Activated CD4-positive, CD25-positive, alpha-beta regulatory T cell treated with anti-CD3 and anti-CD28 coated beads, Interleukin-2, amount 50 U/mL, for 24 hours (primary cell): ENCODE measurements at regions not wholly inside any gene's neighbourhood (a gene's known extent, or its start where the extent isn't known, plus 50 kb on each side); places are given as distances from the start of the nearest gene placed in this dataset.

ENCODE experiments used
- ATAC-seq, 2 donors: fragments of 150-1000 bp; cut with Tn5 transposase; one replicate each; pipeline ENCODE4 v1.10.0; 2021; ENCODE audit warnings: mild to moderate bottlenecking in 1 of 2, moderate library complexity in 1 of 2

DNA sequence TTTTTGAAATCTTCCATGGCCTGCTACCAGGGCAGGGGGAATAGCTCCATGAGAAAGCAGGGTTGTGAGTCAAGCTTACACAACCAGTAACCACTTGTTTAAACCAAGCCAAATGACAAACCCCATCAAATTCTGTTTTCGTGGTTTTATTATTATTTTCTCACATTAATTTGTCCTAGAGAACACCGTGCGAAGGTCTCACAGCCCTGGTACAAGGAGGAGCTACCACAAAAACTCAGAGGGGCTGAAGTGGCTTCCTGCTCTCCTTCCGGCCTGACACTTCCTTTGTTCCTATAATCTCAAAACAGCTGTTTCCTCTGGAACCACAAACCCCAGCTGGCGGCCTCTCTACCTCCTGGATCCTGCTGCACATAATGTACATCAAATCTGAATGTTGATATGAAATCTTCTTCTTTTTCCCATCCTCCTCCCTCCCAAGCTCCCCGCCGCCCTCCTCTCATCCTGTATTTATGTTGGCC, 375.9 kb downstream of the MCTP2 start:
- no peak for ATAC-seq

DNA sequence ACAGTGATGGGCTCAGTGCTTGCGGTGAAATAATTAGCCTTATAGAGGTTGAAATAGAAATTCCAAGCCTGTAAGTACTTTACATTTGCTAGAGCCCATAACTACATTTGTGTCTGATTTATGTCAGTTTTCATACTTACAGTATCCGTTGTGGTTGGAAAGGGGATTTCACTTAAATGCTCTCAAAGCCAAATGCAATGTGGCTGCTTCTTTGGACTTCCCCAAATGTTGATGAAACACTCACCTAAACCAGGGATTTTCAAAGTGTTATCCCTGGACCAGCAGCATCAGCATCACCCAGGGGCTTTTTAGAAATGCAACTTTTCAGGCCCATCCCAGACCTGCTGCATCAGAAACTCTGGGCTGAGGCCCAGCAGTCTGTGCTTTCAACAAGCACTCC, 378.7 kb downstream of the MCTP2 start:
- no peak for ATAC-seq

DNA sequence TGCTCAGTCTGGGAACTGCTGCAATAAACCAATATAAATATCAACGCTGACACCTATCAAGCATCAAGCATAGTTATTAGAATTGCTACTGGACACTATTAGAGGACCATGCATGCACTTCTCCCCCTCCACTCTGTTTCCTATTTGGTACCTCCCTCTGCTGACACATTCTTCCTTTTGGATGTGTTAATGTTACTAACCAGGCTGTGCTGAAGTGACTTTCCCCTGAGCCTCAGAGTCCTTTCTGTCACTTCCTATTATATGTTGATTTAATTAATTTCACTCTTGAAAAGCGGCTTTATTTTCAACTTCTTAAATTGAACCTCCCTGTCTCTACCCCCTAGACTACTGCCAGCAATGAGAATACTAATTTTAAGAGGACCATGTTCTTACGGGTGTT, 379.1 kb downstream of the MCTP2 start:
- no peak for ATAC-seq

DNA sequence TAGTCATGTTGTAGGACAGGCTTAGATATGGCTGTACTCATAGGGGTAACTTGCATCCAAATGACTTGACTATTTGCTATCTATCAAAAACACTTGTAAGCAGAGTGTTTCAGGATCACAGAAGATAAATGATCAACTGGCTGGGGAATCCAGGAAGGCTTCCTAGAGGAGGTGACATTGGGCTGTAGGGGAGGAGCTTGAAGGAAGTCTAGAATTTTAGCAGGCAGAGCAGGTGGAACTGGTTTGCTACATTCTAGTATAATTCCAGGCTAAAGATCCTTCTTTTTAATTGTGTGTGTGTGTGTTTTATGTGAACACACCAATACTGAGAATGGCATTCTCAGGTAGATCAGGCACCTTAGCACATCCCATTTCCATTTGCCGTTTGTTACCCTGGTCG, 380.3 kb downstream of the MCTP2 start:
- no peak for ATAC-seq

DNA sequence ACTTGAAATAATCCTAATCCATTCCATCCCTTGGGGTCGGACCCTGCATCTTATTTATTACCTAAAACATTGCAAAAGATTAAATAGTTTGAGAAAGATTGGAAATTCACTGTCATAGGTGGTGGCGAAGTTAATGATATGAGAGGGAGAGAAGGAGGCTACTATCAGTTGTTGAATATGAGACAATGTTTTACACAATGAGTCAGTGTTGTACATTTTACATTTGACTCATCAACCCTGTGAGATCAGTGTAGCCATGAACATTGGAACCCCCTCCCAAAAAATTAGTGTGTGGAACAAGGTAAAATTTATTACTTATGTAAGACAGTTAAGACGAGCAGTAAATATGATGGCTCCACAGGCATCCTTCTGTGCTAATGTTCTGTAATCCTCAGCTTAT, 384.3 kb downstream of the MCTP2 start:
- ATAC-seq: no peak

DNA sequence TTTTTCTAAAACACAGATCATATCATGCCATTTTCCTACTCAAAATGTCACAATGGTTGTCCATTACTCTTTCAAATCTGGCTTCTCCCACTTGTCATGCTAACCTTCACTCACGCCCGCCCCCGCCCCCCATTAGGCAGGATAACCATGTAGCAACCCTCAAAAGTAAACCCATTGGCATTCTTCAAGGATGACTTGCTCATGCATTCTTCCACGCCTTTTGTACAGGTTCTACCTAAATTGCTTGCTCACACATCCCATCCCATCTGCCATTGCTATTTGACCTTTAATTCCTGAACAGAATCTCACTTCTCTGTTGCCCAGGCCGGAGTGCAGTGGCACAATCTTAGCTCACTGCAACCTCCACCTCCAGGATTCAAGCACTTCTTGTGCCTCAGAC, 389.3 kb downstream of the MCTP2 start:
- ATAC-seq: no peak

DNA sequence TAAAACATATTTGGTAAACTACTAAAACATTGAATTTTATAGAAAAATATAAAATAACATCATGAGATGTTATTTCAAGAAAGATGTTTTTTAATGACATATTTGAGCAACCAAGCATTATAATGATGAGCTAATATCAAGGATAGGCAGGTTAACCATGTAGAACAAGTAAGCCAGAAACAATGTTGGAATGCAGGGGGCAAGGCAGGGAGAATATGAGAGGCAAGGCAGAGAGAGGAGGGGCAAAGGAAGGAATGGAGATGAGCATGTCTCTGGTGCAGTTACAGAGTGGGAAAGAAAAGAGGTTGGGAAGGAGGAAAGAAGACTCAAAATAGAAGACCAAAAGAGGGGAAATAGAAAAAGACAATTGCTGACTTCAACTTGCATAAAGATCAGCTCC, 390.4 kb downstream of the MCTP2 start:
- no peak for ATAC-seq

DNA sequence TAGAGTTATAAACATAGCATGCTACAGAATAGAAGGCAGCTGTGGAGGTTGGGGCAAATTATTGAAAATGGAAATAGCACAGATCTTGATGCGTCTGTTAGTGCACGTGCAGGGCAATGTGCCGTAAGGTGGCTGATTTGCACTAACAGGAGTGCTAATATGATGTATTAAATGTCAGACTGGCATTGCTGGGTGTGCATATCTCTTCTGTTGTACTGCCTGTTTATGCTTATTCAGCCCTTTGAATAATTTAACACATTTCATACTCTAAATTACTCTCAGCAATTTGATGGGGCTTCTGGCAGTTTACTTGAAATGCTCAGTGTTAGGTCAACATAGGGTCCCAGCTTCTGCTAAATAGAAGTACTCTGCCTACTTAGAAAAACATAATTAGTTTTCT, 395.6 kb downstream of the MCTP2 start:
- ATAC-seq: no peak

DNA sequence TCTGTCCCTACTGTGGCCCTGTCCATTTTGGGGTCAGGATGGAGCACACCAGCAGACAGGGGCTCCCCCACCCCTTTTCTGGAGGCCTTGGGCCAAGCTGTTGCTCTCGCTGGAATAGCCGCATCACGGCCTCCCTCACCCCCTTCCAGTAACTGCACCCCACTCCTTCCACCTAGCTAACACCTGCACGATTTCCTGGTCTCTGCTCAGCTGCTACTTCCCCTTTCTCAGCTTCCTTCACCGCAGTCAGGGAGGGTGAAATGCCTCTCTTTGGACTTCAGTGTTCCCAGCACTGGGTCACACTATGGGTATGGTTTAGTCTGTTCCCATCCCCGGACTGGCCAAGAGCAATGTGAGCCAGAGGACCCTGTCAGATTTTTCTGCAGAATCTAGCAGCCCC, 400.2 kb downstream of the MCTP2 start:
- no peak for ATAC-seq

DNA sequence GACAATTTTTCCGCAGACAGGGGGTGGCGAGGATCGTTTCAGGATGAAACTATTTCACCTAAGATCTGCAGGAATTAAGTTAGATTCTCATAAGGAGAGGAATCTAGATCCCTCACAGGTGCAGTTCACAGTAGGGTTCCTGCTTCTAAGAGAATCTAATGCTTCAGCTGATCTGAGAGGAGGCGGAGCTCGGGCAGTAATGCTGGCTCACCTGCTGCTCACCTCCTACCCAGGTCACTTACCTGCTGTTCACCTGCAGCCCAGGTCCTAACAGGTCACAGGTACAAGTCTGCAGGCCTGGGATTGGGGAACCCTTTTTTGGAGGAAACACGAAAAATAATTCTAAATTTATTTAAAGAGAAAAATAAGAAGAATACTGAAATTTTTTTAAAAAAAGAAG, 406.8 kb downstream of the MCTP2 start:
- ATAC-seq: no peak

DNA sequence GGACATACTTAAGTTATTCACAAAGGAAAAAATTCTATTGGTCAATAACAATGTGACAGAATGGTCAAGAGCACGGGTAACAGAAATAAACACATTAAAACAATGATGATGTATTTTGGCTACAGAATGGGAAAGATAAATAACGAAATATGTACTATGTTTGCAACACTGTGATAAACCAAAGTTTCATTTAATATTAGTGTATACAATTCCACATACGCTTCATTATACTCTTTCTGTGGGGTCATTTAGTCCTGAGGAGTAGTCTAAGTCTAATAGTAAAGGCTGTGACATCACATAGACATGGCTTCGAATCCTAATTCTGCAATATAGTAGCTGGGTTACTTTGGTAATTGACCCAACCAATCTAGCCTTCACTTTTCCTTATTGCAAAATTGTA, 408.3 kb downstream of the MCTP2 start:
- no peak for ATAC-seq

DNA sequence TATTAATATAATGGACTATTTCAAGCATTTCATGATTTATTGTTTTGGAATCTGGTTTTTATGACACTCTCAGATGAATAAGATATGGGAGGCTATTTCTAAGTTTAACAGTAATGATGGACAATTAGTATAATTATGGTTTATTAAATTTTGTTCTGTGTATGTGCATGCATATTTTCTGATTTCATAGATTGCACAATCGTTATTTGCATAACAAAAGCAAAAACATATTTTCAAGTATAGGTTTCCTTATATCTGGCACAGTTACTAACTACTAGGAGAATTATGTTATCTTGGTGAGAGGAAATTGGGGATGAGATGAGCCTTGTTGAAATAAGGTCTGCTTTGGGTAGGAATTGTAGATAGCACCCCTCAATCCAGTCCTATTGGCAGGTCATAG, 413.1 kb downstream of the MCTP2 start:
- ATAC-seq: no peak

DNA sequence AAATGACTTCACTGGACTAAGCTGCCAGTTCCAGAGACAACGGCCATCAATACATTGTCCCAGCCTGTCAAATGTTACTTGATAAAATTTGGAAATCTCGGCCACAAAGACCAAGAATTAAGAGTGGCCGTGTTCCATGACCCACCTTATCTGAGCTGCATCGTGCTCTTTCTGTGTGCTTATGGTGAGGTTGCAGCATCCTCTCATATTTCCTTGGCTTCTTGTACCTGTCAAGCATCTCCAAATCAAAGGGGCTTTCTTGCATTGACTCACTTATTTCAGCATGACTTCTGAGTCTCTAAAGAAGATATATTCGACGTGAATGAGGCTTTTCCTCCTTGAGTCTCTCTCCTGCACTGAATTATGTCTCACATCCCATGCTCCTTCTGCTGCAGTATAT, 421.7 kb downstream of the MCTP2 start:
- no peak for ATAC-seq

DNA sequence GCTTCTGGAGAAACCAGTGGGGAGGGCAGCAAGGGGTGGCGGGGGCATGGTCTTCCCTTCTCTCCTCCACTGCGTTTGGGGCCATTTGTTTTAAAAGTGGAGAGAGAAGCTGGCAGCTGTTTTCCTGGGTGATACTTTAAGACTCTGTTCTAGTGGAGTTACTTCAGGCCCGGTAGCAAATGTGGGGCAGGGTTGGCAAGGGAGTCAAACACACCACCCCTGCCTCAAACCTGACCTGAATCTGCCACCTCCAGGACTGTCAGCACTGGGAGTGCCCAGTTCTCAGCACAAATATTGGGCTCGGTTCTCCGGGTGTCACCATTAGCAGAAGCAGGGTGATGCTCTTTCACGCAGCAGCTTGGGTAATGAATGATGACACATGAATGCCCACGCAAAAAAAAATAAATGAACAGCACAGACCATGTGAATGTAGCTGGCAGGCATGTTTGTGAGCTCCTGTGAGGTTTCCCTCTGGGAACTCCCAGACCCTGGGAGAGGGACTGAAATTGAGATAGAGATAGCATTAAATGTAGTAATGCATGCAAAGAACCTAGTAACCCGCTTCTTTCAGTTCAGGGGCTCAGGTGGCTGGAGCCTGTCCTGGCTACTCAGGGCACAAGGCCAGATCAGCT, 424.0 kb downstream of the MCTP2 start:
- no peak for ATAC-seq

DNA sequence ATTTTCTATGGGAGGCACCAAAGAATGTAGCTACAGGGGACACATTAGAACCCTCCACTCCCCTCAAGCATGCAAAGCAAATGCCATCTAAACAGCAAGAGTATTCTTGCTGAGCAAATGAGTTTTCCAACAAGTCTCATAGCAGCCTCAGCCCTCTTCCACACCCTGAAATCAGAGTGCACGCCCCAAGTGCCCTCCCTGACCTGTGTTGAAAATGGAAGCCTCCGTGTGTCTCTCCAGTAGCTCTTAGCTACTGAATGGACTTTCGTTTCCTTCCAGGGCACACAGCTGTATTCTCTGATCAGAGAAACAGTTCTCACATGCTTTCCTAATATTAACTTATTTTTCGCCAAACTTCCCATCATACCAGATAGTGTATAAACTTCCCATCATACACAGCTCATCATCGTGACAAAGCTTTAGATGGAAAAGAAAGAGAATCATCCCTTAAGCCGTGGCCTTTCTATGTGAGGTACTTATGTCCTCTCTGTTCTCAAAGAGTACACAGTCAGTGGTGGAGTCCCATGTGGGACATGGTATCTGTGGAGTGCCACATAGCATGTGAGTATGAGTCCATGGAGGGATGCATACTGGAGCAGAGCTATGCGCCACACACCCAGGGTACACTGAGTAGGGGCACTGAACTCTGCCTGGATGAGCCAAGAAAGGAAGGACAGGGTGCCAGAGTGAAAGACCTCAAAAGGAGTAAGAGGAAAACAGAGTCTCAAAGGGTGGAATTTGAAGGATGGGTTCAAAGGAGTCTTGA, 434.5 kb downstream of the MCTP2 start:
- ATAC-seq: no peak

DNA sequence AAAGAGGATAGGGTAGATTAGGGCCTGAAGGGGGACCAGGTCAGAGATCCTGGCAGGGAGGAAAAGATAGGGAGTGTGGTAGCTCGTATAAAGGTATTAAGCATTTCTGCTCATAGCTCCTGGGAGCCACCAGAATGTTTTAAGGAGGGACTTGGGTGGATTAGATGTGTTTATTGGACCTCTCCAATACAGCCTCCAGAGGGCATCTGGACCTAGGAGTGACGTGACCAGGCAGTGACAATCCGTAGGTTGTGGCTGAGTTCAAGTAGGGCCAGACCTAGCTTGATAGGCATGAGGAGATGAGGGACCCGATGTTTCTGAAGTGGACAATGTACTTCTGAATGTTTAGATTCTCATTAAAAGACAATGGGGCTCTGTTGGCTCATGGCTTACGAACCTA, 435.2 kb downstream of the MCTP2 start:
- no peak for ATAC-seq

DNA sequence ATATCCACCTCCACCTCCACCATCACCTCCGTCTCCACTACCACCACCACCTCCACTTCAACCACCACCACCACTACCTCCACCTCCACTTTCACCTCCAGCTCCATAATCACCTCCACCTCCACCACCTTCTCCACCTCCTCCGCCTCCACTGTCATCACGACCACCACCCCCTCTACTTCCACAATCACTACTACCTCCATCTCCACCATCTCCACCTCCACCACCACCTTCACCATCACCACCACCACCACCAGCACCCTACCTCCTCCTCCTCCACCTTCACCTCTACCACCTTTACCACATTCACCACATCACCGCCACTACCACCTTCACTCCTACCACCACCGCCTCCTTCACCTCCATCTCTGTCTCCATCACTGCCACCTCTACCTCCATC, 435.7 kb downstream of the MCTP2 start:
- no peak for ATAC-seq

DNA sequence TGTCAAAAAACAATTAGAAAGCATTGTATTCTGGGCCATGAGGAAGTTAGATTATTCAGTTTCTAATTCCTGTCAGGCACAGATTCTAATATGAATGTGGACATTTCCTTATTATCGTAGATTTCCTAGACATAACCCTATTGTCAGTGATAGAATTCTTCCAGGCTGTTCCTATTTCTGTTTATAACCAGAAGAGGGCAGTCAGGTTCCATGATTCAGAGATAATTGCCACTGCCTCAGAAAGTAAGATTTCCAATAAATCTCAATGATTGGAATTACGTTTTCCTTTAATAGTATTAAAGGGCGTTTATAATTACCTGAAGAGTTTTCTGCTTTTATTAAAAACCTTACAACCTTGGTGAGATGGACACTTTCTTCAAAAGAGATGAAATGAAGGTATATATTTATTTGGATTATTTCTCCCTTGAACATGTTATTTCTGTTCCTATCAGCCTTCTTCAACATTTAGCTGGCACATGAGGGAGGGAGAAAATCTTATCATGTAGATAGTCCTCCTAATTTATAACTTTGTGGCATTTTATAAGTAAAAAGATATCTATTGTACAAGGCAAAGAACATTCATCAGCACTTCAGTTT, 439.2 kb downstream of the MCTP2 start:
- ATAC-seq: no peak

DNA sequence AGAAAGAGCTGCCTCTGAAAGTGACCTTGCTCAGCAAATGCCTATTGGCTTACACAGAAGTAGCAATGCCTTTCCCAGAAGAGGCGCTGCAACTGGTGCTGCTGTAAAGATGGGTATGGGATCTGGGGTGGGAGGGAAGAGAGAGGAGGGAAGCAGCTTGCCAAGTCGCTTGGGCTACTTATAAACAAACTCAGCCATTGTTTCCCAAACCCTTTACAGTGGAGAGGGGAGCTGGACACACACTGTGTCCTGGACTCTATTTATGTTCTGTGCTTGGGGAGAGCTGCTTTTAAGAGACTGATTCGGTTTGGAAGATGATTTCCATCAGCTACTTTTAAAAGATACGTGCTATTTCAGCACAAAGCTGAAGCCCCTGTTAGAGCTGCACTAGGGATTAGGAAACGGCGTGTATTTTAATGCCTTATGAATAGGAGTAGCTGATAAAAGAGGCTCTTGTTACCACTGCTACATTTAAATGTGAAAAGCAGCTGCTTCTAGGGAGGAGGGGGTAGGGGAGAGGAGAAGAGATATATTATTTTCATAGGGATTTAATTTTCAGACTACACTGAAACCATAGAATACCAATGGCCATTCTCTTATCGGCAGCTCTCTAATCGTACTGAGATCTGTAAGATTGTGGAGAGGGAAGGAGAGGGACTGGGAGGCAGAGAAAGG, 440.6 kb downstream of the MCTP2 start:
- no peak for ATAC-seq

DNA sequence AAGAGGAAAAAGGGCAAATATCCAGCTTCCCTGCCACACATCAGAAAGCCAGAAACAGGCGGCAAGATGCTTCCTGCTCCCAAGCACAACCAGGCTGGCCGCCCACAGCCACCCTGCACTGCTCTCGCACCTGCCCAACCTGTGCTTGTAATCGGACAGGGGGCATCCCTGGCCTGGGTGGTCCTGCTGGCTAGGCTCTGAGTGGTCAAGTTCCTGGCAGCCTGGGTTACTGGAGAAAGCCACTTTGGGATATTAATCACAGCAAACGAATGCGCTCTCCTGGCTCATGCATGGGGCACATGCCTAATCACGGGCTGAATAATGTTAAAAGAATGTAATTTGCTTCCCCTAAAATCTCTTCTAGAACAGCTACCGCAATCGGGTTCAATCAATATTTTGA, 442.4 kb downstream of the MCTP2 start:
- ATAC-seq: no peak

DNA sequence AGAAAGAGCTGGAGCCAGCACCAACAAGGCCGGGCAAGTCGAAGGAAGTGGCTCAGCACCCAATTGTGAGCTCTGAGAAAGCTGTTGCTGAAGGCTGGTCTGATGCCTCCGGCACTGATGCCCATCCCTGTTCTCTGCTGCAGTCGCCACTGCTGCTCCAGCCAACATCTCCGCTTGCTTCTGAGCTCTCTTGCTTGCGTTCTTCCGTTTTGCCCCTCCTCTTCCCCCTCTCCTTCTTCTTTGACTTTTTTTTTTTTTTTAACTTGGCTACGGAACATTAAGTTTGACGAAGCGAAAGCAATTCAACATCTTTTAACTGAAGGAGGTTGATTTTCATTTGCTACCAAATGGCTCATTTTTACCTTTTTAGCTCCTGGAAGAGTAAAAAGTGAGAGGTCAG, 442.9 kb downstream of the MCTP2 start:
- no peak for ATAC-seq

DNA sequence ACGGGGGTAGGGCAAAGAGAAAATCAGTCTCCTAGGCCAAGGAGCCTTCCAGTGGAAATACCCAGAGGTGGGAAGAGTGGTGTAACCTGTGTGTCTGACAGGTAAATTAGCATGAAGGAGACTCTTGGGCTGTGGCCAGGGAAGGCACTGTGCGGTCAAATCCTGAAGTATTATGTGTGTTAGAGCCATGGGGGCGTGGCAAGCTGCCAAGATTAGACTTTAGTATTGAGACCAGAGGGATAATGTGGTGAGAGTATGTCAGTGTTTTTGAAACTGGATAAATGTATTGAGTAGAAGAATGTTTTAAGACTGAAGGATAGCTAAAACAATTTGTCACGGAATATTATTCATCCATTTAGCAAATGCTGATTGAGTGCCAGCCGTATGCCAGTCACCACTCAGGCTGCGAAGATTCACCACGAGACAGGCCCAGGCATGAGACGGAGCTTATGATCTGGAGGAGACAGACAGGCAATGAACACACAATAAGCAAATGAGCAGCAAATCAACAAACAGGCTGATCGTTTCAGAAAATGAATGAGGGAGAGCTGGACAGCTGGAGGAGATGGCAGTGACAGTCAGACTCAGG, 445.9 kb downstream of the MCTP2 start:
- no peak for ATAC-seq

DNA sequence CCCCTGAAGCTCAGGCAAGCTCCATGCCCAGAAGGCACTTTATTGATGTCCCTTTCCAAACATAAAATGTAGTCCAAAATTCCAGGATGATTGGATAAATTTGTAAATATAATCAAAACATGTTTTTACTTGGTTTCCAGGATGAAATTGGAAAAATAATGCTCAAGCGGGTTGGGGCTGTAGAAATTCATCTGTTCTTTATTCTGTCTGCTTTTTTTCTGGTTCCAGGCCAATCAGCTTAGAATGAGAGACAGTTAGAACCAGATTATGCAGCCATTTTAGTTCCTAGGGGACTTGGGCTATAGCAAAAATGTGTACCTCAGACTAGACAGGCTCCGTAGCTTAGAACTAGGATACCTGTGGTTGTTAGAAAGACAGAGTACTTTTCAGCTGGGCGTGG, 450.8 kb downstream of the MCTP2 start:
- ATAC-seq: no peak
